HG03045 (cell line): ENCODE measurements at regions not wholly inside any gene's neighbourhood (a gene's known extent, or its start where the extent isn't known, plus 50 kb on each side); places are given as distances from the start of the nearest gene placed in this dataset.
"Not testable (repeated sequence)": the region's sequence is repeated elsewhere in the genome, so short reads cannot be mapped to it uniquely, and the experiment has no call there.

Source experiments
- ATAC-seq: cut with Tn5 transposase; IDR thresholded peaks from one replicate; pipeline ENCODE4 v1.9.1; 2021; ENCODE audit warnings: mild to moderate bottlenecking, moderate library complexity; ENCODE audit not compliant: unreplicated experiment

DNA sequence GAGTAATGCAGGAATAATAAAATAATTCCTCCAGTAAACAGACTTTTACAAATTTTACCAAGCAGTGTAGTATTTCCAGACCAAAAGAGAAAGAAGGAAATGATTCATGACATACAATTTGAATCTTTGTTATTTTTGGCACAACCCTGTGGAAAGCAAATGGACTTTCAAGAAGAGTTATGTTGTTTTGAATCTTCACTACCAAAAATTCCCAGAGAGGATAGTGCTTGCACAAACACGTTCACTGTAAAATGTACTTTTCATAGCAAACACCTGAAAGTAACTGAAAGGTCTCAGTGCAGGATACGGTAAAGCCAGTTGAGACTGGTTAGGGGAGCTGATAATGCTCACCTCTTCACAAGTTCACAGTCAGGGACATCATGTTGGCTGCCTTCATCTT, 107.1 kb downstream of the USP22 start:
- ATAC-seq: no peak

DNA sequence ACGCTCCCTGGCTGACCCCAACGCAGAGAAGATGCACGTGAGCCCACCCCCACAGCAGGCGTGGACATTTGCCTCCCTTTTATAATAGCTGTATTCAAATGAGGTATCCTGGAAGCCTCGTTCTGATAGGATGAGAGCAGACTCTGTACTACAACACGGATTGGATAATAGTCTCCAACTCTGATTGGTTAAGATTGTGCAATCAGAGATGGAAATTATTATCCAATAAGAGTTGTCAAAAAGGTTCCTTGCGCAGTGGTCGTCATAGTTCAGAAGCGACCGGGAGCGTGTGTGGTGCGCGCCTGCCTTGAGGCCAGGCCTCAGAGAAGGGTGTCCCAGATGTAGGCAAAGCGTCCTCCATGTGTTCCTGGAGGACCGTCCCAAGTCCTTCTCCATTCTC, 104.6 kb downstream of the USP22 start:
- ATAC-seq: no peak

GRCh38 chr17:20938988-20939615, 103.7 kb downstream of the USP22 start:
- no peak for ATAC-seq

- no peak for ATAC-seq
These were observed 100.9 kb downstream of the USP22 start for GRCh38 chr17:20941872-20942271.

- ATAC-seq: no peak
These were observed 98.6 kb downstream of the USP22 start for GRCh38 chr17:20944014-20944865.

GRCh38 chr17:20947708-20948107, 95.1 kb downstream of the USP22 start:
- not testable (repeated sequence) for ATAC-seq

DNA sequence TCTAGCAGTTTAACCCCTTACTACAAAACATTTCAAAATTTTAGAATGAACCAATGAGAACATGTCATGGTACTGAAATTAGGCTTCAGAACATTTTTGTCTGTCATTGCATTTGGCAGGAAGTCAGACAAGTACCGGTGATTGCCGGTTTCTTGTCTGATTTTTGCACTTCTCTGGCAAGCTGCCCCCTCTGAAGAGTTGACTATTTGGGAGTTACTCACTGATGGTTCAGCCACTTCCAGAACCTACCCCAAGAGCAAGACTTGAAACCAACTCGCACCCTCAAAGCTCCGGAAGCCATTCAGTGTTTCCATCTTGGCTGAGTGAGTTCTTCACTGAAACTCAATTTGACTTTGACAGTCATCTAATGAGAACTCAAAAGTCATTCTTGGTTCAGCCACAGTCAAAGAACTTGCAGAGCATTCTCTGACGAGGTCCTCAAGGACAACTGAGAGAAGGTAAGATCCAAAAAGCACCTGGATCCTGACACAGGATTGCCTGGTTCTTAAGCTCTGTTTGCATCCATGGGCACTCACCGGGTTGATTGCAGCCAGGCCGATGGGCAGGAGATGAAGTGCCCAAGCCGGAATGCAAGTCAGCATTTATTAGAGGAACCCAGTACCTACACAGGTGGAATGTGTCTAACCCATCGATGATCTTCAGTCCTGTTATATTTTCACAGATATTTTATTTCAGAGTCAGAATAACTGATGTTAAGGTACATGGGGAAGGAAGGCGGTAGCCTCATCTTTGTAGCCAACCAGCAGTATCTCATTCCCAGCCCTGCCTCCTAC, 93.6 kb downstream of the USP22 start:
- ATAC-seq: no peak
